Adipose tissue (tissue), 3 donors: ENCODE measurements at regions not wholly inside any gene's neighbourhood (a gene's known extent, or its start where the extent isn't known, plus 50 kb on each side); places are given as distances from the start of the nearest gene placed in this dataset.
"Not testable (repeated sequence)": the region's sequence is repeated elsewhere in the genome, so short reads cannot be mapped to it uniquely, and the experiment has no call there.

Experiments used
- H3K27ac ChIP-seq: one replicate; pipeline ENCODE4 v1.5.1; 2013; ENCODE audit warnings: low read depth, low read length
- WGBS, 3 donors: extraction: QIAGEN DNeasy Blood & Tissue Kit; methylation state at CpG; one replicate each; pipeline ENCODE4 v1.1.7; 2013; 5-methylcytosine and 5-hydroxymethylcytosine counted together
- donor health status: healthy with polysubstance abuse.
- donor health status: Bipolar disorder and iron deficiency.
- donor health status: healthy.

GRCh38 chr6:14241255-14242070, 123.9 kb downstream of the CD83 start:
- WGBS, 3 donors = 74 to 83% (median 74%) methylated on average over 5 of the region's 5 CpGs
- no peak overlapping the region for H3K27ac ChIP-seq

GRCh38 chr6:14242912-14243311, 125.3 kb downstream of the CD83 start:
- 88 to 95% (median 95%) methylated on average over 2 of the region's 2 CpGs for WGBS, 3 donors
- H3K27ac ChIP-seq = not testable (repeated sequence)

GRCh38 chr6:14243597-14243996, 126.0 kb downstream of the CD83 start:
- H3K27ac ChIP-seq = no peak overlapping the region
- WGBS, 3 donors = 87 to 91% (median 90%) methylated on average over 5 of the region's 5 CpGs

- 72 to 92% (median 91%) methylated on average over 3 of the region's 3 CpGs for WGBS, 3 donors
- H3K27ac ChIP-seq = no peak overlapping the region
Observed at GRCh38 chr6:14246876-14247275, 129.3 kb downstream of the CD83 start.

GRCh38 chr6:14250573-14250972, 133.0 kb downstream of the CD83 start:
- 94 to 98% (median 96%) methylated on average over 4 of the region's 4 CpGs for WGBS, 3 donors
- no peak overlapping the region for H3K27ac ChIP-seq

GRCh38 chr6:14252271-14252850, 134.8 kb downstream of the CD83 start:
- 94 to 95% (median 95%) methylated on average over 10 of the region's 10 CpGs for WGBS, 3 donors
- no peak overlapping the region for H3K27ac ChIP-seq

- 83 to 89% (median 89%) methylated on average over 7 of the region's 7 CpGs for WGBS, 3 donors
- H3K27ac ChIP-seq = no peak overlapping the region
Observed at GRCh38 chr6:14254505-14254904, 136.9 kb downstream of the CD83 start.

GRCh38 chr6:14255916-14256315, 138.3 kb downstream of the CD83 start:
- H3K27ac ChIP-seq = no peak overlapping the region
- 90 to 96% (median 95%) methylated on average over 6 of the region's 6 CpGs for WGBS, 3 donors

- 30 to 58% (median 55%) methylated on average over 2 of the region's 2 CpGs for WGBS, 3 donors
Observed at GRCh38 chr6:14258117-14258516, 140.5 kb downstream of the CD83 start.

GRCh38 chr6:14258695-14259593, 141.4 kb downstream of the CD83 start:
- H3K27ac ChIP-seq = no peak overlapping the region
- WGBS, 3 donors = 67 to 84% (median 84%) methylated on average over 12 of the region's 12 CpGs

More at GRCh38 chr6:14258117-14258516, 140.5 kb downstream of the CD83 start:
- H3K27ac ChIP-seq = no peak overlapping the region

- H3K27ac ChIP-seq = no peak overlapping the region
- 80 to 94% (median 90%) methylated on average over 8 of the region's 8 CpGs for WGBS, 3 donors
Observed at GRCh38 chr6:14259594-14260152, 142.1 kb downstream of the CD83 start.

GRCh38 chr6:14260839-14261238, 143.3 kb downstream of the CD83 start:
- 100% methylated on average over 1 of the region's 1 CpG for WGBS, 3 donors
- no peak overlapping the region for H3K27ac ChIP-seq

- 84 to 100% (median 94%) methylated on average over 1 of the region's 1 CpG for WGBS, 3 donors
- H3K27ac ChIP-seq = no peak overlapping the region
Observed at GRCh38 chr6:14263881-14264424, 146.4 kb downstream of the CD83 start.

GRCh38 chr6:14265049-14266021, 147.8 kb downstream of the CD83 start:
- 91 to 97% (median 95%) methylated on average over 5 of the region's 5 CpGs for WGBS, 3 donors
- H3K27ac ChIP-seq = no peak overlapping the region

GRCh38 chr6:14266266-14266665, 148.7 kb downstream of the CD83 start:
- H3K27ac ChIP-seq = no peak overlapping the region
- 77 to 89% (median 84%) methylated on average over 2 of the region's 2 CpGs for WGBS, 3 donors

- no peak overlapping the region for H3K27ac ChIP-seq
- WGBS, 3 donors = 89 to 94% (median 92%) methylated on average over 9 of the region's 9 CpGs
Observed at GRCh38 chr6:14267885-14268660, 150.5 kb downstream of the CD83 start.

- 57 to 64% (median 57%) methylated on average over 2 of the region's 2 CpGs for WGBS, 3 donors
- H3K27ac ChIP-seq = no peak overlapping the region
Observed at GRCh38 chr6:14269436-14269835, 151.9 kb downstream of the CD83 start.
